ENCODE measurements at regions not wholly inside any gene's neighbourhood (a gene's known extent, or its start where the extent isn't known, plus 50 kb on each side); places are given as distances from the start of the nearest gene placed in this dataset.

GRCh38 chr3:28186748-28187147 is 54.7 kb upstream of the CMC1 start:
- TF ChIP-seq CTCF (IDR thresholded peaks at IDR 0.05) (no peak), POLR2A (IDR thresholded peaks at IDR 0.05) (no peak)

Measured in adrenal gland (tissue), 5 donors.